ENCODE measurements at regions not wholly inside any gene's neighbourhood (a gene's known extent, or its start where the extent isn't known, plus 50 kb on each side); places are given as distances from the start of the nearest gene placed in this dataset.

DNA sequence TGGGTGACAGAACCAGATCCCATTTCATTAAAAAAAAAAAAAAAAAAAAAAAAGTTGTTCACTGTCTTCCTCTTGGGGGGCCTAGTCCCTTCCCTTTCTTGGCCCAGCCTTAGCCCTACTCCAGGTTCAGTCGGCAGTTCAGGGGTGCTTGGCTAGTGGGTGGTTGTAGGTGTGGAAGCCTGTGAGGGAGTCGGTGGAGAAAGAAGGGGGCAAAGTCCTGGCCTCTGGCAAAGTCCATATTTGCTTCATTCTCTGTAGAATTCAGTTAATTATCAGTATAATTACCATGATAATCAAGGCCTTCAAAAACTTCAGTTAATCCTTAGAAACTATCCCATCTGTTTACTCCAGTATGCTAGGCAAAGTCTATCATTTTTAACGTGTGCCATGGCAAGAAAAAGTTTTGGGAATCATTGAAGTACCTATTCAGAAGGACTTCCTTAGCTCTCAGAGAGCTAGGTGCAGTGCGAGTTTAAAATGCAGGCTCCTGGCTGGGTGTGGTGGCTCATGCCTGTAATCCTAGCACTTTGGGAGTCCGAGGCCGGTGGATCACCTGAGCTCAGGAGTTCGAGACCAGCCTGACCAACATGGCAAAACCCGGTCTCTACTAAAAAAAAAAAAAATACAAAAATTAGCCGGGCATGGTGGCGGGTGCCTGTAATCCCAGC lies 205.7 kb upstream of the ARG1 start:
- ChIA-PET CTCF (no interaction called here), POLR2A (ENCODE audit: low non-redundant PET) (no interaction called here)
- no peak for DNase-seq (ENCODE audit: low spot score)
- TF ChIP-seq, protein P1, sequence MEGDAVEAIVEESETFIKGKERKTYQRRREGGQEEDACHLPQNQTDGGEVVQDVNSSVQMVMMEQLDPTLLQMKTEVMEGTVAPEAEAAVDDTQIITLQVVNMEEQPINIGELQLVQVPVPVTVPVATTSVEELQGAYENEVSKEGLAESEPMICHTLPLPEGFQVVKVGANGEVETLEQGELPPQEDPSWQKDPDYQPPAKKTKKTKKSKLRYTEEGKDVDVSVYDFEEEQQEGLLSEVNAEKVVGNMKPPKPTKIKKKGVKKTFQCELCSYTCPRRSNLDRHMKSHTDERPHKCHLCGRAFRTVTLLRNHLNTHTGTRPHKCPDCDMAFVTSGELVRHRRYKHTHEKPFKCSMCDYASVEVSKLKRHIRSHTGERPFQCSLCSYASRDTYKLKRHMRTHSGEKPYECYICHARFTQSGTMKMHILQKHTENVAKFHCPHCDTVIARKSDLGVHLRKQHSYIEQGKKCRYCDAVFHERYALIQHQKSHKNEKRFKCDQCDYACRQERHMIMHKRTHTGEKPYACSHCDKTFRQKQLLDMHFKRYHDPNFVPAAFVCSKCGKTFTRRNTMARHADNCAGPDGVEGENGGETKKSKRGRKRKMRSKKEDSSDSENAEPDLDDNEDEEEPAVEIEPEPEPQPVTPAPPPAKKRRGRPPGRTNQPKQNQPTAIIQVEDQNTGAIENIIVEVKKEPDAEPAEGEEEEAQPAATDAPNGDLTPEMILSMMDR (conservative IDR thresholded peaks at IDR 0.05; ENCODE audit: low read depth) = no peak
- no peak overlapping the region for H3K27ac ChIP-seq

DNA sequence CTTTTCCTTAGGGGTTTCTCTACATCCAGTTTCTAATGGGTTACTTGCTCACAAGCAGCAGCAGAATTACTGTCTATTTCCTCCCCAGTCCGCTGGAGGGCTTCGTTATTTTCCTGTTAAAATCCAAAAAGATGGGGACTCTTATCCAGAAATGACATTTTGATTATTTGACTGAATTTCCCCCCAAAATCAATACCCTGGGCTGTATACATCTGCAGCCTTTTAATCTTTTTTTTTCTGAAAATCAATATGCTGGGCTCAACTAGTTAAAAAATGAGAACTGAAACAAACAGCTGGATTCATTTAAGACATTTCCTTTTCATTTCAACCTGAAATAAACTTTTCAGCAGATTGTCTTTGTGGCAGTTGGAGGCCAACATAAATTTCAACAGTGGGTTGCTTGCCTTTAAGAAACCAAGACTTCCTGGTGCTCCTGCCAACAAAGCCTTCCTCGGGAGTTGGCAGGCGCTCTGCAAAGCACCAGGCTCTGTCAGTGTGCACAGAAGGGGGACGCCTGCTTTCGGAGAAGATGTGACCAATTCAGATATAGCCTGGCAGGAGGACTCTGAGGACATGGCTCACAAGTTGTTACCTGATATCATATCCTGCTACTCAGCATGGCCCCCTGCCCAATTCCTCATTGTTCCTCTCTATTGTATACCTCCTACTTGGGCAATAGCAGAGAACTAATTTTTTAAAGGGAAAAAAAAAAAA lies 204.7 kb upstream of the ARG1 start:
- no peak overlapping the region for H3K27ac ChIP-seq
- CTCF ChIA-PET = interaction anchor here (0.7 kb wide), 1 partner anchor 165 kb away, joined by 3 read pairs; no protein-coding TSS in a partner anchor
- POLR2A ChIA-PET (ENCODE audit: low non-redundant PET) = no interaction called here
- no peak for DNase-seq (ENCODE audit: low spot score)
- TF ChIP-seq, protein P1 (conservative IDR thresholded peaks at IDR 0.05; ENCODE audit: low read depth) = no peak

DNA sequence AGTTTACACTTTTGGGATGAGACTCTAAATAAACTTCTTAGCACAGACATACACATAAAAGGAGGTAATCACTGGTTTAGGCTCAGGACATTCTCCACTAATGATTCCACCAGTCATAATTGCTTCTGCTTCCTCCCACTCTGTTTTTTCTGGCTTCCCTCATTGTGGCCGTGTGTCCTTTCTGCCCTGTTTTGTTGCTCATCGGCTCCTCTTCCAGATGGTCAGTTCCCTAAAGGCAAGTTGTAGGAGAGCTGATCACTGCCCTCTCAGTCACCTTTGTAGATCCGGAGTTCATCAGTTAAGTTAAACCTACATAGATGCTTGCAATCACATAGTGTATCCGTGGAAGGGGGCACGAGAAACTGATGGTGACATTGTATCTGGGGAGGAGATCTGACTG lies 200.5 kb upstream of the ARG1 start:
- POLR2A ChIA-PET (ENCODE audit: low non-redundant PET) = no interaction called here
- CTCF ChIA-PET = no interaction called here
- DNase-seq (ENCODE audit: low spot score) = no peak
- H3K27ac ChIP-seq = no peak overlapping the region
- TF ChIP-seq, protein P1 (conservative IDR thresholded peaks at IDR 0.05; ENCODE audit: low read depth) = no peak

DNA sequence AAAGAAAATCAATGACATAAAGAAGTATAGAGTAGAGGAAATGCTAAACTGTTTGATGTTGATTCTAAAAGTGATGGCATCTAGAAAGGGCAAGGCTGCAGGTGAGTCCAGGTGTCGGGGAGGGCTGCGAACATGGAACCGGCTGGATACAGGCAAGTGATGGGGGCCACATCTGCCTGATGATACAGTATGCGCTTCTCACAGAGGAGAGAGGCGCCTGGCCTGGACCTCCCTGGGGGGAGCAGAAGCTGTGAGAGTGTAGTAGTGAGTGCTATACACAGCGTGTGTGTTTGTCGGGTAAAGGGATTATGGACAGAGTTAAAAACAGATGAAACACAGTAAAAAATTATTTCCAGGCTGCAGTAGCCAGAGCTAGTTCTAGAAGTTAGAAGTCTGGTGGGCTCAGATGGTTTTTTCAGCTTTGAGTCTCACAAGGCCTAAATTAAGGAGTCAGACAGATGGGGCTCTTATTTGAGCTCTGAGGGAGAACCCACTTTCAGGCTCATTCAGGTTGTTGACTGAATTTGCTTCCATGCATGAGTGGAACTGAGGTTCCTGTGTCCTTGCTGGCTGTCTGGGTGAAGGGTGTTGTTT lies 195.8 kb upstream of the ARG1 start:
- ChIA-PET CTCF (no interaction called here), POLR2A (ENCODE audit: low non-redundant PET) (no interaction called here)
- H3K27ac ChIP-seq = no peak overlapping the region
- TF ChIP-seq, protein P1 (conservative IDR thresholded peaks at IDR 0.05; ENCODE audit: low read depth) = no peak
- DNase-seq (ENCODE audit: low spot score) = no peak

DNA sequence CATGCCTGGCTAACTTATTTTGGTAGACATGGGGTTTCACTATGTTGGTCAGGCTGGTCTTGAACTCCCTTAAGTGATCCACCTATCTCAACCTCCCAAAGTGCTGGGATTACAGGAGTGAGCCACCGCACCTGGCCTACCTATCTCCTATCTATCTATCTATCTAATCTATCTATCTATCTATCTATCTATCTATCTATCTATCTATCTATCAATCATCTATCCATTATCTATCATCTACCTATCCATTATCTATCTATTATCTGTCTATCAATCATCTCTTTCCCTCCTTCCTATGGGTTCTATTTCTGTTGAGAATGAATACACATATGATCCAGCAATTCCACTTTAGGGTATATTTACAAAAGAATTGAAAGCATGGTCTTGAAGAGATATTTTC lies 194.2 kb upstream of the ARG1 start:
- TF ChIP-seq, protein P1 (conservative IDR thresholded peaks at IDR 0.05; ENCODE audit: low read depth) = no peak
- no peak overlapping the region for H3K27ac ChIP-seq
- ChIA-PET POLR2A (ENCODE audit: low non-redundant PET) (no interaction called here), CTCF (interaction anchor here (0.6 kb wide), 1 partner anchor 41 kb away, joined by 3 read pairs; no protein-coding TSS in a partner anchor)
- no peak for DNase-seq (ENCODE audit: low spot score)

DNA sequence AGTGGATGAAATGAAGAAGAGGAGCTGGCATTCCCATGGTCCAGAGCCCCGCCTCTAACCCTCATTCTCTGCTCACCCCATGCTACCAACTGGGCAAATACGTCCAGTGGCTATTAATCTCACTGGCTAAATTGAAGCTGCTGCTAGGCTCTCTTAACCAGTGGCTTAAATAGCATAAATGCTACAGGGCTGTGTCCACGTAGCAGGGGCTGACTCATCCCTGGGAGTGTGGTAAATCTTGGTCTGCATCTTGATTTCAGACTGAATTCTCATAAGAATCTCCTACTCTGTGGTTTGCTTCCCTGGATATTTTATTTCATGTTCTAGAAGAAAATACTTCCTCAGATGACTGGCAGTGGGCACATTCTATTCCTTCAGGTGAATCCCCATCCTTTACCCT lies 193.1 kb upstream of the ARG1 start:
- TF ChIP-seq, protein P1 (conservative IDR thresholded peaks at IDR 0.05; ENCODE audit: low read depth) = no peak
- no peak overlapping the region for H3K27ac ChIP-seq
- no peak for DNase-seq (ENCODE audit: low spot score)
- CTCF ChIA-PET = no interaction called here
- POLR2A ChIA-PET (ENCODE audit: low non-redundant PET) = no interaction called here
